H1 (cell line): ENCODE measurements at regions not wholly inside any gene's neighbourhood (a gene's known extent, or its start where the extent isn't known, plus 50 kb on each side); places are given as distances from the start of the nearest gene placed in this dataset.

Experiments used
- CHD7 ChIP-seq: fragments of 300-600 bp; sonication (generic); IDR thresholded peaks from 2 replicates; pipeline ENCODE4 v1.7.1; 2012; ENCODE audit warnings: low read length, moderate library complexity, mild to moderate bottlenecking, inconsistent platforms; ENCODE audit not compliant: insufficient replicate concordance

- no peak for TF ChIP-seq CHD7
These were observed 250.8 kb upstream of the CBLB start (continued) for GRCh38 chr3:106119614-106120082.
